Upper lobe of right lung (tissue), 1 donor: ENCODE measurements at regions not wholly inside any gene's neighbourhood (a gene's known extent, or its start where the extent isn't known, plus 50 kb on each side); places are given as distances from the start of the nearest gene placed in this dataset.

Source experiments
- ATAC-seq: fragments of 200-7000 bp; cut with Tn5 transposase; one replicate; pipeline ENCODE4 v1.9.1; 2020; ENCODE audit warnings: mild to moderate bottlenecking, moderate library complexity
- DNase-seq: peaks from one replicate; pipeline ENCODE4 v3.0.0-alpha.2; 2020
- H3K27ac ChIP-seq: fragments of 200-600 bp; one replicate; pipeline ENCODE4 v1.8.0; 2022
- H3K27me3 ChIP-seq: fragments of 200-600 bp; one replicate; pipeline ENCODE4 v1.8.0; 2022; ENCODE audit warnings: mild to moderate bottlenecking
- H3K36me3 ChIP-seq: fragments of 200-600 bp; one replicate; pipeline ENCODE4 v1.8.0; 2022
- H3K4me1 ChIP-seq: fragments of 200-600 bp; one replicate; pipeline ENCODE4 v1.8.0; 2022
- H3K4me3 ChIP-seq: fragments of 200-600 bp; one replicate; pipeline ENCODE4 v1.8.0; 2022; ENCODE audit warnings: mild to moderate bottlenecking
- H3K9me3 ChIP-seq: fragments of 200-600 bp; one replicate; pipeline ENCODE4 v1.8.0; 2022
- CTCF ChIP-seq: fragments of 200-600 bp; IDR thresholded peaks from one replicate; pipeline ENCODE4 v1.8.0; 2022; ENCODE audit warnings: antibody characterized with exemption
- intact Hi-C: fragments of 100-400 bp; cut with DNase I; formaldehyde crosslinking; loops from one replicate; pipeline ENCODE4 v1.11.0; 2022
- donor health status: DM: no; HTN: yes; CAD: no; lungs with severe emphysema.

DNA sequence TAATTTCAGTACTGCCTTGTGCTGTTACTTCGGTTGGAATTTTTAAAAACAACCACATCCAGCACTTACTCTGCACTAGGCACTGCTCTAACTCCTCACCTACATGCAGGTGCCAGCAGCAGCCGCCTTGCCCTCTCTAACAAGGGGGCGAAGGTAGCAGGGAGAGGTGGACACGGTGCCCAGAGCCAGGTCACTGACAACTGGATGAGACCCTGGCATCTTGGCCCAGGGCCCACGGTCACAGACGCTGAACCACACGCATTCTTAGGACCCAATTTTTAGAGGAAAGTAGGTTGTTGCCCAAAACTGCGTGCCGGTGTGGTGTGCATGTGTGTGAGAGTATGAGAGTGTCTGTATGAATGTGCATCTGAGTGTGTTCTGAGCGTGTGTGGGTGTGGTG, 63.4 kb upstream of the GATA2 start:
- peaks cover 37% of the 10 kb centered on the region for H3K27me3 ChIP-seq
- H3K9me3 ChIP-seq, result no peaks in the 10 kb centered on the region
- H3K36me3 ChIP-seq, result no peaks in the 10 kb centered on the region
- ATAC-seq, result no peak
- TF ChIP-seq CTCF, result no peak
- H3K4me3 ChIP-seq, result no peak overlapping the region
- no peaks in the 10 kb centered on the region for H3K4me1 ChIP-seq
- intact Hi-C loops, result no loop called here
- peak overlapping the region; percentile 65 for H3K27ac ChIP-seq
- peak; percentile 48 for DNase-seq

DNA sequence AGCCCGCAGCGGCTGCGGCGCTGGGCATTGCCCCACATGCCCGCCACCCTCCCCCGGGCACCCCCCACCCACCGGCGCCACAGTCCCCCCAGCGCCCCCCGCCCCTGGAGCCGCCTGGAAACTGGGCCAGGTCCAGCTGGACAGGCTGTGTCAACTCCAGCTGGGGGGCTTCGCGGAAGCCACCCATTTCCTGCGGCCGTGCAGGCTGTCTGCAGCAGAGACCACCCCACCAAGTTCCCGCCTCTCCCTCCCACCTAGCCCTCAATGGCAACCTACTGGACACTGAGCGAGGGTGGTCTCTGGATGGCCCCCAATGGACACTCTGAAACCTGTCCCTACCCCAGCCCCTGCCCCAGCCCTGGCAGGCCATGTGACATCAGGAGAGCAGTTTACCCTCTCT, 62.8 kb upstream of the GATA2 start:
- peak overlapping the region; percentile 65 for H3K27ac ChIP-seq
- H3K9me3 ChIP-seq, result no peaks in the 10 kb centered on the region
- no peak for TF ChIP-seq CTCF
- peaks cover 37% of the 10 kb centered on the region for H3K27me3 ChIP-seq
- intact Hi-C loops, result no loop called here
- H3K4me3 ChIP-seq, result no peak overlapping the region
- no peaks in the 10 kb centered on the region for H3K4me1 ChIP-seq
- DNase-seq (no peak), ATAC-seq (no peak)
- no peaks in the 10 kb centered on the region for H3K36me3 ChIP-seq

- peaks cover 37% of the 10 kb centered on the region for H3K27me3 ChIP-seq
- no peak for TF ChIP-seq CTCF
- no peaks in the 10 kb centered on the region for H3K36me3 ChIP-seq
- ATAC-seq, result peak; percentile 75
- DNase-seq, result peak; percentile 78
- H3K4me3 ChIP-seq, result no peak overlapping the region
- peak overlapping the region; percentile 68 for H3K27ac ChIP-seq
- no peaks in the 10 kb centered on the region for H3K9me3 ChIP-seq
- intact Hi-C loops, result no loop called here
- no peaks in the 10 kb centered on the region for H3K4me1 ChIP-seq
Observed at GRCh38 chr3:128555098-128555825, 62.3 kb upstream of the GATA2 start.

GRCh38 chr3:128554465-128555097, 61.6 kb upstream of the GATA2 start:
- no peaks in the 10 kb centered on the region for H3K36me3 ChIP-seq
- H3K4me1 ChIP-seq, result no peaks in the 10 kb centered on the region
- no peak for TF ChIP-seq CTCF
- intact Hi-C loops, result no loop called here
- DNase-seq (no peak), ATAC-seq (no peak)
- peaks cover 33% of the 10 kb centered on the region for H3K27me3 ChIP-seq
- H3K27ac ChIP-seq, result peak overlapping the region; percentile 68
- no peak overlapping the region for H3K4me3 ChIP-seq
- H3K9me3 ChIP-seq, result no peaks in the 10 kb centered on the region

- Histone ChIP-seq H3K27ac (peak overlapping the region; percentile 68), H3K27me3 (peaks cover 28% of the 10 kb centered on the region), H3K4me1 (no peaks in the 10 kb centered on the region), H3K4me3 (no peak overlapping the region), H3K36me3 (no peaks in the 10 kb centered on the region), H3K9me3 (no peaks in the 10 kb centered on the region)
- no peak for TF ChIP-seq CTCF
- ATAC-seq (no peak), DNase-seq (peak; percentile 30)
- intact Hi-C loops, result no loop called here
Observed at GRCh38 chr3:128554100-128554464, 61.1 kb upstream of the GATA2 start.
